HG03575 (cell line): ENCODE measurements at regions not wholly inside any gene's neighbourhood (a gene's known extent, or its start where the extent isn't known, plus 50 kb on each side); places are given as distances from the start of the nearest gene placed in this dataset.
A peak's percentile ranks its signal among the peaks of the same experiment; 100 is the strongest.
"Not testable (repeated sequence)": the region's sequence is repeated elsewhere in the genome, so short reads cannot be mapped to it uniquely, and the experiment has no call there.

Source experiments
- ATAC-seq: cut with Tn5 transposase; IDR thresholded peaks from one replicate; pipeline ENCODE4 v1.9.1; 2021; ENCODE audit not compliant: unreplicated experiment, insufficient number of reproducible peaks, low FRiP score; ENCODE audit errors: extremely low read depth

DNA sequence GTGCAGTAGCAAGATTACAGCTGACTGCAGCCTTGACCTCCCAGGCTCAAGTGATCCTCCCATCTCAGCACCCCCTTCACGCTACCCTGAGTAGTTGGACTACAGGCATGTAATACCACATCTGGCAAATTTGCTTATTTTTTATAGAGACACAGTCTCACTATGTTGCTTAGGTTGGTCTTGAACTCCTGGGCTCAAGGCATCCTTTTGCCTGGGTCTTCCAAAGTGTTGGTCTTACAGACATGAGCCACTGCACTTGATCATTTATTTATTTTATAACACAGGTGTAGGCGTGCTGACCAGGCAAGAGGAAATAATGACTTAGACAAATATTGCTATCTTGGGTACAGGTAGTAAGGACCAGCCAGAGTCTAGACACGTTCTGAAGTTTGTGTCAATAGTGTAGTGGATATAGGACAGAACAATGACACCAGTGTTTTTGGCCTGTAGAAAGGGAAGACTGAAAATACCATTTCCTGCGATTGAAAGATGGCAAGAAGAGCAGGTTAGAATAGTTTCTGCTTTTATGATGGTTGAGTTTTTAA lies 71.0 kb upstream of the THUMPD2 start:
- ATAC-seq = no peak

- ATAC-seq = no peak
Observed at GRCh38 chr2:39849064-39849463, 70.0 kb upstream of the THUMPD2 start.

GRCh38 chr2:39845460-39846146 lies 66.5 kb upstream of the THUMPD2 start:
- no peak for ATAC-seq

- ATAC-seq = no peak
Observed at GRCh38 chr2:39839261-39839848, 60.3 kb upstream of the THUMPD2 start.

- no peak for ATAC-seq
Observed at GRCh38 chr2:39838589-39838988, 59.5 kb upstream of the THUMPD2 start.

DNA sequence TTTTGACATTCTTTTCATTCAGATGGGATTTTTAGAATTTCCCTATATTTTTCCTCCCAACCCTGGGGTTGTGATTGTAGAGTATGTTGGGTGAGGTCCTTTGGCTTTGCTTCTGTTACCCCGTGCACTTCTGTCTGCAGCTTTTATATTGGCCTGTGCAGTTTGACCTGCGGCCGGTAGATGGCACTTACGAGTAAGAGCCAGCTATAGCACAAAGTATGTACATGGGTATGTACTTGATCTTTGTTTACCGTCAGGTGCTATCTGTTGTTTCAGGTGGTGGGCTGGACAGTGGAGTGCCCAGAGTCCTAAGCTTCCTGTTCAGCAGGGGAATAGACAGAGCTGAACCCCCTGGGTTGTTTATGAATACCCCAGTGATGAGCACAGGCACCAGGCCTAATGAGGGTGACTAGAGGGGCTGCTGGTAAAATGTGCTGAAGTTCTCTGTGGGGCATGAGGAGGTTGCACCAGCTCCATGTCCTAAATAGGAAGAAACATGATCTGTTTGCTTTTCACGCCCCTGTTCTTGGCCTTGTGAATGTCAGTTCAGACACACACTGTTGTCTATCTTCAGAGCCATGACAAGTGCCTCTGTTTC lies 58.9 kb upstream of the THUMPD2 start:
- ATAC-seq = peak; percentile 84

DNA sequence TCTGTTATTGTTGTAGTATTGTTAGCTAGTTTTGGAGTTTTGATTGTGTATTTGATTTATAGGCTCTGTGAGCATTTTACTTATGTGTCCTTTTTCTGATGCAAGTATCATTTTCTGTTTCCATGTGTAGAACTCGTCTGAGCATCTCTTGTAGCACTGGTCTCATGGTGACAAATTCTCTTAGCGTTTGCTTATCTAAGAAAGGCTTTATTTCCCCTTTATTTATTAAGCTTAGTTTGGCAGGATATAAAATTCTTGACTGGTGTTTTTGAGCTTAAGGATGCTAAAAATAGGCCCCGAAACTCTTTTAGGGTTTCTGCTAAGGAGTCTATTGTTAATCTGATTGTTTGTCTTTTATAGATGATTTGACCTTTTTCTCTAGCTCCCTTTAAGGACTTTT lies 57.6 kb upstream of the THUMPD2 start:
- ATAC-seq = no peak

GRCh38 chr2:39834426-39834825 lies 55.4 kb upstream of the THUMPD2 start:
- ATAC-seq = no peak

- not testable (repeated sequence) for ATAC-seq
Observed at GRCh38 chr2:39830610-39831009, 51.6 kb upstream of the THUMPD2 start.
